ENCODE measurements at regions not wholly inside any gene's neighbourhood (a gene's known extent, or its start where the extent isn't known, plus 50 kb on each side); places are given as distances from the start of the nearest gene placed in this dataset.

DNA sequence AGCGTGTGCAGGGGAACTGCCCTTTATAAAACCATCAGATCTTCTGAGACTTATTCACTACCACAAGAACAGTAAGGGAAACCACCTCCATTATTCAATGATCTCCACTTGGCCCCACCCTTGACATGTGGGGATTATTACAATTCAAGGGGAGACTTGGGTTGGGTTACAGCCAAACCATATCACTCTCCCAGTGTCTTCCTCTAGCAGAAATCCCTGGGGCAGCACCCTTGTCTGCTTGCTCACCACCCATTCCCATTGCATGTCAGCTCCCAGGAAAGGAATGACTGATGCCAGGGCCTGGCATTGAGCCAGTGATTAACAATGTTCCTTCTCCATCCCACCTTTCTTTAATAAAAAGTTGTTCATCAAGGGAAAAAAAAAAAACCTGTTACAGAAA, 199.0 kb downstream of the IRX1 start:
- TF ChIP-seq ZNF302 (CRISPR knock-in tag; IDR thresholded peaks at IDR 0.05) (no peak), POLR2A (IDR thresholded peaks at IDR 0.05; ENCODE audit: low read length) (no peak), MAX (IDR thresholded peaks at IDR 0.05) (no peak), ZSCAN20 (CRISPR knock-in tag; IDR thresholded peaks at IDR 0.05) (no peak), TP53 (CRISPR knock-in tag; IDR thresholded peaks at IDR 0.05) (no peak), RAD21 (conservative IDR thresholded peaks at IDR 0.05 in 1 of 2, IDR thresholded peaks at IDR 0.05 in 1 of 2) (no peak), MYC (IDR thresholded peaks at IDR 0.05; ENCODE audit: borderline replicate concordance, low read length) (no peak)
- TF ChIP-seq, protein P1, sequence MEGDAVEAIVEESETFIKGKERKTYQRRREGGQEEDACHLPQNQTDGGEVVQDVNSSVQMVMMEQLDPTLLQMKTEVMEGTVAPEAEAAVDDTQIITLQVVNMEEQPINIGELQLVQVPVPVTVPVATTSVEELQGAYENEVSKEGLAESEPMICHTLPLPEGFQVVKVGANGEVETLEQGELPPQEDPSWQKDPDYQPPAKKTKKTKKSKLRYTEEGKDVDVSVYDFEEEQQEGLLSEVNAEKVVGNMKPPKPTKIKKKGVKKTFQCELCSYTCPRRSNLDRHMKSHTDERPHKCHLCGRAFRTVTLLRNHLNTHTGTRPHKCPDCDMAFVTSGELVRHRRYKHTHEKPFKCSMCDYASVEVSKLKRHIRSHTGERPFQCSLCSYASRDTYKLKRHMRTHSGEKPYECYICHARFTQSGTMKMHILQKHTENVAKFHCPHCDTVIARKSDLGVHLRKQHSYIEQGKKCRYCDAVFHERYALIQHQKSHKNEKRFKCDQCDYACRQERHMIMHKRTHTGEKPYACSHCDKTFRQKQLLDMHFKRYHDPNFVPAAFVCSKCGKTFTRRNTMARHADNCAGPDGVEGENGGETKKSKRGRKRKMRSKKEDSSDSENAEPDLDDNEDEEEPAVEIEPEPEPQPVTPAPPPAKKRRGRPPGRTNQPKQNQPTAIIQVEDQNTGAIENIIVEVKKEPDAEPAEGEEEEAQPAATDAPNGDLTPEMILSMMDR (IDR thresholded peaks at IDR 0.05), result no peak
- TF ChIP-seq, protein P2, sequence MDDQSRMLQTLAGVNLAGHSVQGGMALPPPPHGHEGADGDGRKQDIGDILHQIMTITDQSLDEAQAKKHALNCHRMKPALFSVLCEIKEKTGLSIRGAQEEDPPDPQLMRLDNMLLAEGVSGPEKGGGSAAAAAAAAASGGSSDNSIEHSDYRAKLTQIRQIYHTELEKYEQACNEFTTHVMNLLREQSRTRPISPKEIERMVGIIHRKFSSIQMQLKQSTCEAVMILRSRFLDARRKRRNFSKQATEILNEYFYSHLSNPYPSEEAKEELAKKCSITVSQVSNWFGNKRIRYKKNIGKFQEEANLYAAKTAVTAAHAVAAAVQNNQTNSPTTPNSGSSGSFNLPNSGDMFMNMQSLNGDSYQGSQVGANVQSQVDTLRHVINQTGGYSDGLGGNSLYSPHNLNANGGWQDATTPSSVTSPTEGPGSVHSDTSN (IDR thresholded peaks at IDR 0.05), result no peak
